Endothelial cell of umbilical vein (primary cell): ENCODE measurements at regions not wholly inside any gene's neighbourhood (a gene's known extent, or its start where the extent isn't known, plus 50 kb on each side); places are given as distances from the start of the nearest gene placed in this dataset.

ENCODE experiments used
- BruUV-seq: library from RNA; stranded (reverse); fragments of 400-500 nt; replicated peaks from 2 replicates; lab custom pipeline; 2021; lab: Mats Ljungman, UMichigan
- CTCF ChIA-PET: fragments of 300-600, 350-600 bp; sonication (Branson Sonifier 250); formaldehyde crosslinking; loops from one replicate; lab custom pipeline; 2021; ENCODE audit warnings: antibody characterized with exemption, inconsistent platforms; lab: Charles Lee
- POLR2A ChIA-PET: fragments of 300-600, 350-600 bp; sonication (Branson Sonifier 250); formaldehyde crosslinking; loops from one replicate; lab custom pipeline; 2021; ENCODE audit warnings: antibody characterized with exemption, inconsistent platforms; lab: Charles Lee
- DNase-seq: peaks from one replicate; pipeline ENCODE4 v3.0.0-alpha.2; 2011; ENCODE audit warnings: low read depth, low spot score
- FAIRE-seq: peaks from 2 replicates; lab custom pipeline; 2011; peaks lifted over from hg19 to GRCh38; lab: Jason Lieb, UNC
- H2AFZ ChIP-seq: 2 replicates; pipeline ENCODE4 v1.6.0; 2012; ENCODE audit warnings: low read depth, low read length, control low read depth, inconsistent platforms
- H3K27ac ChIP-seq: 2 replicates; pipeline ENCODE4 v1.5.1; 2011; ENCODE audit warnings: low read depth, mild to moderate bottlenecking, control low read depth, low read length, moderate library complexity; ENCODE audit not compliant: insufficient read depth
- H3K27me3 ChIP-seq, 2 experiments: 2 replicates each; pipeline versions ENCODE4 v1.6.0 to v1.6.1; 2011; ENCODE audit warnings: low read length in 2 of 2, mixed read lengths in 1 of 2; ENCODE audit not compliant: control insufficient read depth in 2 of 2, insufficient read depth in 2 of 2
- H3K36me3 ChIP-seq, 2 experiments: 2 replicates in 1 of 2; 3 replicates in 1 of 2; pipeline ENCODE4 v1.5.1; 2011; ENCODE audit warnings: low read length in 2 of 2, mild to moderate bottlenecking in 1 of 2, moderate library complexity in 1 of 2; ENCODE audit not compliant: control insufficient read depth in 2 of 2, insufficient read depth in 2 of 2; ENCODE audit errors: extremely low read depth in 1 of 2
- H3K4me1 ChIP-seq: 3 replicates; pipeline ENCODE4 v1.5.1; 2011; ENCODE audit warnings: mild to moderate bottlenecking, low read length; ENCODE audit not compliant: control insufficient read depth, insufficient read depth; ENCODE audit errors: extremely low read depth
- H3K4me2 ChIP-seq: 2 replicates; pipeline ENCODE4 v1.6.1; 2011; ENCODE audit warnings: low read length, control low read depth, mixed read lengths; ENCODE audit not compliant: insufficient read depth
- H3K4me3 ChIP-seq, 3 experiments: fragments of 200-600 bp in 1 of 3; sonication (generic), shearing (Covaris generic) in 1 of 3; replicated peaks in 1 of 3; 2 replicates each; pipeline ENCODE4 v1.5.1; 2011 to 2016; ENCODE audit warnings: control low read depth in 3 of 3, low read length in 3 of 3, mild to moderate bottlenecking in 2 of 3, inconsistent platforms in 1 of 3, low read depth in 1 of 3, moderate library complexity in 1 of 3; ENCODE audit not compliant: insufficient read depth in 1 of 3
- H3K79me2 ChIP-seq: 2 replicates; pipeline ENCODE4 v1.6.0; 2012; ENCODE audit warnings: low read length, inconsistent platforms; ENCODE audit not compliant: control insufficient read depth, insufficient read depth
- H3K9ac ChIP-seq: replicated peaks from 2 replicates; pipeline ENCODE3; 2011; ENCODE audit warnings: low read length, control low read depth; ENCODE audit not compliant: insufficient read depth; ENCODE audit errors: extremely low read depth
- H3K9me1 ChIP-seq: replicated peaks from 3 replicates; pipeline ENCODE4 v1.6.0; 2011; ENCODE audit warnings: mild to moderate bottlenecking, low read length; ENCODE audit not compliant: control insufficient read depth, insufficient read depth; ENCODE audit errors: extremely low read depth
- H3K9me3 ChIP-seq: replicated peaks from 2 replicates; pipeline ENCODE4 v1.5.1; 2012; ENCODE audit warnings: low read length, inconsistent platforms; ENCODE audit not compliant: control insufficient read depth, insufficient read depth
- H4K20me1 ChIP-seq: replicated peaks from 2 replicates; pipeline ENCODE3; 2011; ENCODE audit warnings: mild to moderate bottlenecking, low read length; ENCODE audit not compliant: control insufficient read depth, insufficient read depth; ENCODE audit errors: extremely low read depth
- CTCF ChIP-seq, 2 donors: IDR thresholded peaks; 1 replicate in 1 of 2; 2 replicates in 1 of 2; pipeline ENCODE4 v1.5.1; 2011; ENCODE audit warnings: low read length in 2 of 2, mild to moderate bottlenecking in 2 of 2, moderate library complexity in 2 of 2, control low read depth in 1 of 2, inconsistent platforms in 1 of 2, low read depth in 1 of 2; ENCODE audit not compliant: insufficient read depth in 1 of 2; ENCODE audit errors: extremely low read depth in 1 of 2
- EZH2 ChIP-seq: IDR thresholded peaks from 2 replicates; pipeline ENCODE4 v1.6.1; 2012; ENCODE audit warnings: borderline replicate concordance, low read depth, mild to moderate bottlenecking, moderate library complexity, low read length, inconsistent platforms; ENCODE audit not compliant: severe bottlenecking
- FOS ChIP-seq: IDR thresholded peaks from 2 replicates; pipeline ENCODE4 v1.6.1; 2011; ENCODE audit warnings: mild to moderate bottlenecking, low read length, moderate library complexity, borderline replicate concordance; ENCODE audit not compliant: insufficient read depth
- GATA2 ChIP-seq: IDR thresholded peaks from 2 replicates; pipeline ENCODE4 v1.7.0; 2011; ENCODE audit warnings: low read depth, mild to moderate bottlenecking, moderate library complexity, mixed read lengths, low read length; ENCODE audit not compliant: insufficient read length, insufficient read depth
- JUN ChIP-seq: IDR thresholded peaks from 2 replicates; pipeline ENCODE4 v1.6.1; 2011; ENCODE audit warnings: borderline replicate concordance, low read depth; ENCODE audit not compliant: insufficient read length, insufficient read depth
- MAX ChIP-seq: IDR thresholded peaks from 2 replicates; pipeline ENCODE4 v1.6.1; 2011; ENCODE audit not compliant: insufficient read depth, insufficient read length
- MYC ChIP-seq: IDR thresholded peaks from one replicate; pipeline ENCODE4 v1.6.1; 2011; ENCODE audit warnings: mild to moderate bottlenecking, low read depth, low read length
- POLR2A ChIP-seq: IDR thresholded peaks from 2 replicates; pipeline ENCODE4 v1.6.1; 2012; ENCODE audit warnings: low read depth, mild to moderate bottlenecking, control low read depth, low read length
- POLR2AphosphoS5 ChIP-seq: IDR thresholded peaks from 2 replicates; pipeline ENCODE4 v1.6.1; 2012; ENCODE audit warnings: low read depth, mild to moderate bottlenecking, control low read depth, low read length, moderate library complexity; ENCODE audit not compliant: insufficient read depth
- dilution Hi-C: fragments of 300-500 bp; cut with MboI; formaldehyde crosslinking; loops from one replicate; pipeline ENCODE4 v1.15.0; 2019; ENCODE audit warnings: low sequenced_read_pairs; ENCODE audit not compliant: extremely low pct_ligation_motif_present
- intact Hi-C: fragments of 100-400 bp; cut with micrococcal nuclease; formaldehyde crosslinking; loops from one replicate; pipeline ENCODE4 v1.10.0; 2022

GRCh38 chr1:228976316-228976715 is 241.0 kb downstream of the RHOU start:
- FAIRE-seq, result no peak
- CTCF ChIA-PET, result no interaction called here
- POLR2A ChIA-PET, result no interaction called here
- intact Hi-C loops (no loop called here), dilution Hi-C loops (no loop called here)
- no peaks in the 10 kb centered on the region for H3K4me1 ChIP-seq
- no peak overlapping the region for H2AFZ ChIP-seq
- H3K9me3 ChIP-seq, result no peaks in the 10 kb centered on the region
- DNase-seq, result no peak
- no peak overlapping the region for H3K9ac ChIP-seq
- no TSS peak for BruUV-seq
- H4K20me1 ChIP-seq, result no peaks in the 10 kb centered on the region
- no peak overlapping the region for H3K27ac ChIP-seq
- H3K79me2 ChIP-seq, result no peaks in the 10 kb centered on the region
- TF ChIP-seq EZH2 (no peak), MYC (no peak), MAX (no peak), CTCF (IDR thresholded peaks at IDR 0.05; ENCODE audit: extremely low read depth in 1 of 2, insufficient read depth in 1 of 2, low read depth in 1 of 2, low read length in 2 of 2) (no peak)
- H3K27me3 ChIP-seq, result no peaks in the 10 kb centered on the region
- H3K4me3 ChIP-seq, result no peak overlapping the region
- no peaks in the 10 kb centered on the region for H3K9me1 ChIP-seq
- H3K36me3 ChIP-seq, result no peaks in the 10 kb centered on the region
- H3K4me2 ChIP-seq, result no peak overlapping the region

DNA sequence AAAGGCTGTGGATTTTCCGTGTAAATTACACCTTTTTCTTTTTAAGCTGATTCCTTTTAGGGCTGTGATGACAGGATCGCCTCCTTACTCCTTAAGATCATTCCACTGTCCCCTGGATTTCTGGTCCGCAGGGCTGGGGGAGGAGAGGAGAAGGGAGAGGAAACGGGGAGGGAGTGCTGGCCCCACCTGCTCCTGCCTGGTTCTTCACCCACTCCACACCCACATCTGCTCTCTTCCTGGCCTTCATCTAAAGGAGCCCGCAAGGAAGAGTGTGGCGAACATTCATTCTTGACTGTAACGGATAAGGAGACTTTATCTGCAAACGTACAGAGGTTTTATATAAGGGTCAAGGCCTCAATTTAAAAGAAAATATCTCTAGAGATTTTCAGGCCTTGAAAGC is 242.0 kb downstream of the RHOU start:
- H2AFZ ChIP-seq, result no peak overlapping the region
- H3K27me3 ChIP-seq, result no peaks in the 10 kb centered on the region
- intact Hi-C loops, result no loop called here
- dilution Hi-C loops, result no loop called here
- no peak overlapping the region for H3K27ac ChIP-seq
- TF ChIP-seq POLR2A (no peak), EZH2 (no peak), FOS (no peak), POLR2AphosphoS5 (no peak), MAX (no peak), GATA2 (no peak), JUN (no peak), CTCF (IDR thresholded peaks at IDR 0.05; ENCODE audit: extremely low read depth in 1 of 2, insufficient read depth in 1 of 2, low read depth in 1 of 2, low read length in 2 of 2) (no peak)
- no peak for FAIRE-seq
- ChIA-PET CTCF (no interaction called here), POLR2A (no interaction called here)
- H3K9me3 ChIP-seq, result no peaks in the 10 kb centered on the region
- H4K20me1 ChIP-seq, result no peaks in the 10 kb centered on the region
- no peak overlapping the region for H3K9ac ChIP-seq
- no peak for DNase-seq
- H3K4me2 ChIP-seq, result no peak overlapping the region
- no peaks in the 10 kb centered on the region for H3K4me1 ChIP-seq
- H3K4me3 ChIP-seq, result no peak overlapping the region
- no peaks in the 10 kb centered on the region for H3K36me3 ChIP-seq
- H3K79me2 ChIP-seq, result no peaks in the 10 kb centered on the region
- no TSS peak for BruUV-seq
- no peaks in the 10 kb centered on the region for H3K9me1 ChIP-seq
